GM18520 (cell line): ENCODE measurements at regions not wholly inside any gene's neighbourhood (a gene's known extent, or its start where the extent isn't known, plus 50 kb on each side); places are given as distances from the start of the nearest gene placed in this dataset.
"Not testable (repeated sequence)": the region's sequence is repeated elsewhere in the genome, so short reads cannot be mapped to it uniquely, and the experiment has no call there.

ENCODE experiments used
- ATAC-seq: cut with Tn5 transposase; IDR thresholded peaks from one replicate; pipeline ENCODE4 v1.9.1; 2021; ENCODE audit not compliant: unreplicated experiment

- ATAC-seq: no peak
Observed at GRCh38 chr11:96761451-96761850, 371.6 kb downstream of the JRKL start.

- no peak for ATAC-seq
Observed at GRCh38 chr11:96763244-96763643, 373.4 kb downstream of the JRKL start.

- no peak for ATAC-seq
Observed at GRCh38 chr11:96778272-96778671, 388.5 kb downstream of the JRKL start.

GRCh38 chr11:96779030-96779429 lies 389.2 kb downstream of the JRKL start:
- ATAC-seq: no peak

GRCh38 chr11:96781082-96781481 lies 391.3 kb downstream of the JRKL start:
- no peak for ATAC-seq

GRCh38 chr11:96782632-96783031 lies 392.8 kb downstream of the JRKL start:
- no peak for ATAC-seq

GRCh38 chr11:96783311-96783710 lies 393.5 kb downstream of the JRKL start:
- no peak for ATAC-seq

- no peak for ATAC-seq
Observed at GRCh38 chr11:96785073-96785472, 395.3 kb downstream of the JRKL start.

GRCh38 chr11:96794152-96794551 lies 404.3 kb downstream of the JRKL start:
- ATAC-seq: no peak

GRCh38 chr11:96798445-96798844 lies 408.6 kb downstream of the JRKL start:
- no peak for ATAC-seq

GRCh38 chr11:96815236-96815635 lies 425.4 kb downstream of the JRKL start:
- no peak for ATAC-seq

- no peak for ATAC-seq
Observed at GRCh38 chr11:96817482-96818399, 427.9 kb downstream of the JRKL start.

- no peak for ATAC-seq
Observed at GRCh38 chr11:96827164-96827563, 437.4 kb downstream of the JRKL start.

GRCh38 chr11:96841792-96842191 lies 452.0 kb downstream of the JRKL start:
- ATAC-seq: no peak

- no peak for ATAC-seq
Observed at GRCh38 chr11:96842731-96843130, 452.9 kb downstream of the JRKL start.

GRCh38 chr11:96854425-96854824 lies 464.6 kb downstream of the JRKL start:
- ATAC-seq: no peak

- ATAC-seq: not testable (repeated sequence)
Observed at GRCh38 chr11:96861722-96862121, 471.9 kb downstream of the JRKL start.

- ATAC-seq: no peak
Observed at GRCh38 chr11:96863520-96863919, 473.7 kb downstream of the JRKL start.

- no peak for ATAC-seq
Observed at GRCh38 chr11:96865020-96865419, 475.2 kb downstream of the JRKL start.

GRCh38 chr11:96869207-96869606 lies 479.4 kb downstream of the JRKL start:
- no peak for ATAC-seq

- ATAC-seq: no peak
Observed at GRCh38 chr11:96875712-96876111, 485.9 kb downstream of the JRKL start.

- no peak for ATAC-seq
Observed at GRCh38 chr11:96878299-96879051, 488.7 kb downstream of the JRKL start.
